Parathyroid adenoma (tissue), 2 donors: ENCODE measurements at regions not wholly inside any gene's neighbourhood (a gene's known extent, or its start where the extent isn't known, plus 50 kb on each side); places are given as distances from the start of the nearest gene placed in this dataset.

Source experiments
- H2AFZ ChIP-seq: fragments of 300-600 bp; sonication (generic); one replicate; pipeline ENCODE4 v1.7.0; 2017; ENCODE audit warnings: antibody characterized with exemption, mild to moderate bottlenecking
- H3K27ac ChIP-seq: fragments of 300-600 bp; sonication (generic); one replicate; pipeline ENCODE4 v1.7.0; 2017
- H3K27me3 ChIP-seq: fragments of 300-600 bp; sonication (generic); one replicate; pipeline ENCODE4 v1.7.0; 2017; ENCODE audit warnings: low read length; ENCODE audit not compliant: control insufficient read depth, insufficient read depth
- H3K36me3 ChIP-seq: fragments of 300-600 bp; sonication (generic); one replicate; pipeline ENCODE4 v1.7.0; 2017; ENCODE audit warnings: low read length; ENCODE audit not compliant: control insufficient read depth, insufficient read depth
- H3K4me1 ChIP-seq: fragments of 300-600 bp; sonication (generic); one replicate; pipeline ENCODE4 v1.7.0; 2017; ENCODE audit warnings: control low read depth
- H3K4me2 ChIP-seq: fragments of 300-600 bp; sonication (generic); one replicate; pipeline ENCODE4 v1.7.0; 2017; ENCODE audit warnings: low read length
- H3K4me3 ChIP-seq: fragments of 300-600 bp; sonication (generic); one replicate; pipeline ENCODE4 v1.7.0; 2017; ENCODE audit warnings: low read depth, low read length
- H3K79me2 ChIP-seq: fragments of 300-600 bp; sonication (generic); one replicate; pipeline ENCODE4 v1.7.0; 2017; ENCODE audit warnings: control low read depth
- H3K9ac ChIP-seq: fragments of 300-600 bp; sonication (generic); one replicate; pipeline ENCODE4 v1.7.0; 2017; ENCODE audit warnings: mild to moderate bottlenecking
- H3K9me3 ChIP-seq: fragments of 300-600 bp; sonication (generic); one replicate; pipeline ENCODE4 v1.7.0; 2017; ENCODE audit warnings: low read length; ENCODE audit not compliant: control insufficient read depth
- TF ChIP-seq, protein P1 (sequence below): fragments of 300-600 bp; sonication (generic); IDR thresholded peaks from one replicate; pipeline ENCODE4 v1.7.0; 2017; ENCODE audit warnings: antibody characterized with exemption, mild to moderate bottlenecking
- donor health status: primary hyperparathyroidism.

DNA sequence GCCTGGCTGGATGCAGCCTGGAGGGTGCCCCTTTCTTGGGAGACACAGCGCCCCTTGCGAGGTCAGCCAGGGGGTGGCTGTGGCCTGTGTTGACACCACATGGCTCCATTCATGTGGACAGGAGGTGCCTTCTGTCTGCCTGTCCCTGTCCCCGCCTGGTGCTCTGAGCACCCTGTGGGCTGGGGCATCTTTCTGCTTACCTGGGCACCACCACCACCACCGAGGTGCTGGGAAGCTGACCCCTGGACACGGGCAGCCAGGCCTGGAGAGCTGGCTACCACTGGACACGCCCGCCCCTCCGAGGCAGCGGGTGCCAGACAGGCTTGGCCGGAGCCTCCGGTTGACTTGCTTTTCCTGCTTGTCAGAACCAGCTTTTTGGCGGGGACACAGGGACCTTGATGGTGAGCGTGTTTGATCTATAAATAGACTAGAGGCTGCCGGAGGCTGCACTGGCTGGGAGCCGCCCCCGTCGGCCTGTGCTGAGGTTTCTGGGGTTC, 121.3 kb upstream of the GSE1 start:
- peak overlapping the region; percentile 94 for H3K27ac ChIP-seq
- H3K9ac ChIP-seq = no peak overlapping the region
- peaks cover 86% of the 10 kb centered on the region for H3K79me2 ChIP-seq
- H3K4me3 ChIP-seq = peak overlapping the region; percentile 27
- peaks cover 25% of the 10 kb centered on the region for H3K4me1 ChIP-seq
- H3K4me2 ChIP-seq = peak overlapping the region; percentile 76
- no peaks in the 10 kb centered on the region for H3K9me3 ChIP-seq
- H2AFZ ChIP-seq = peak overlapping the region; percentile 8
- no peaks in the 10 kb centered on the region for H3K36me3 ChIP-seq
- H3K27me3 ChIP-seq = no peaks in the 10 kb centered on the region
- TF ChIP-seq, protein P1, sequence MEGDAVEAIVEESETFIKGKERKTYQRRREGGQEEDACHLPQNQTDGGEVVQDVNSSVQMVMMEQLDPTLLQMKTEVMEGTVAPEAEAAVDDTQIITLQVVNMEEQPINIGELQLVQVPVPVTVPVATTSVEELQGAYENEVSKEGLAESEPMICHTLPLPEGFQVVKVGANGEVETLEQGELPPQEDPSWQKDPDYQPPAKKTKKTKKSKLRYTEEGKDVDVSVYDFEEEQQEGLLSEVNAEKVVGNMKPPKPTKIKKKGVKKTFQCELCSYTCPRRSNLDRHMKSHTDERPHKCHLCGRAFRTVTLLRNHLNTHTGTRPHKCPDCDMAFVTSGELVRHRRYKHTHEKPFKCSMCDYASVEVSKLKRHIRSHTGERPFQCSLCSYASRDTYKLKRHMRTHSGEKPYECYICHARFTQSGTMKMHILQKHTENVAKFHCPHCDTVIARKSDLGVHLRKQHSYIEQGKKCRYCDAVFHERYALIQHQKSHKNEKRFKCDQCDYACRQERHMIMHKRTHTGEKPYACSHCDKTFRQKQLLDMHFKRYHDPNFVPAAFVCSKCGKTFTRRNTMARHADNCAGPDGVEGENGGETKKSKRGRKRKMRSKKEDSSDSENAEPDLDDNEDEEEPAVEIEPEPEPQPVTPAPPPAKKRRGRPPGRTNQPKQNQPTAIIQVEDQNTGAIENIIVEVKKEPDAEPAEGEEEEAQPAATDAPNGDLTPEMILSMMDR = peak; percentile 12

DNA sequence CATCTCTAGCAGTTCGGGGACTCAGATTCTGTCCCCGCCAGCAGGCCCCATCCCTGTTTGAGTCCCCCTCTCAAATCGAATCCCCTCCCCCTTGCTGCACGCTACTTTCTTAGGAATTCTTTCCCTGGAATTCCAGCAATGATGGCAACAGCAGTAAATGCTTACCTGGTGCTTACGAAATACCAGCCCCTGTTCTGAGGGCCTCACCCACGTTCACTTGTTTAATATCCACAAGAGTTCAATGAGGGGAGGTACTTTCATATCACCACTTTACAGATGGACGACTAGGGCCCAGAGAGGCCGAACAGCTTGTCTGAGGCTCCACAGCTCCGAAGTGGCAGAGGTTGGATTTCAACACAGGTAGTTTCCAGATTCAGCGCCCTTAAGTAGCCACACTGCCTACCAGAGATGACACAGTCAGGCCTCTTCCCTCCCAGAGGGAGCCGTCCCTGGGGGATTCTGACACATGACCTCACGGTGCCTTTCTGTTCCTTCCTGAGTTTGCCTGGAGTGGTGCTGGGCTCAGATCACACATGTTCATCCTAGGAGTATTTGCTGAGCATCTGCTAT, 120.7 kb upstream of the GSE1 start:
- H3K27me3 ChIP-seq = no peaks in the 10 kb centered on the region
- no peak overlapping the region for H3K9ac ChIP-seq
- TF ChIP-seq, protein P1 = no peak
- peaks cover 86% of the 10 kb centered on the region for H3K79me2 ChIP-seq
- peak overlapping the region; percentile 76 for H3K4me2 ChIP-seq
- H3K27ac ChIP-seq = peak overlapping the region; percentile 94
- H3K4me3 ChIP-seq = peak overlapping the region; percentile 27
- H2AFZ ChIP-seq = peak overlapping the region; percentile 8
- peaks cover 25% of the 10 kb centered on the region for H3K4me1 ChIP-seq
- H3K36me3 ChIP-seq = no peaks in the 10 kb centered on the region
- no peaks in the 10 kb centered on the region for H3K9me3 ChIP-seq

DNA sequence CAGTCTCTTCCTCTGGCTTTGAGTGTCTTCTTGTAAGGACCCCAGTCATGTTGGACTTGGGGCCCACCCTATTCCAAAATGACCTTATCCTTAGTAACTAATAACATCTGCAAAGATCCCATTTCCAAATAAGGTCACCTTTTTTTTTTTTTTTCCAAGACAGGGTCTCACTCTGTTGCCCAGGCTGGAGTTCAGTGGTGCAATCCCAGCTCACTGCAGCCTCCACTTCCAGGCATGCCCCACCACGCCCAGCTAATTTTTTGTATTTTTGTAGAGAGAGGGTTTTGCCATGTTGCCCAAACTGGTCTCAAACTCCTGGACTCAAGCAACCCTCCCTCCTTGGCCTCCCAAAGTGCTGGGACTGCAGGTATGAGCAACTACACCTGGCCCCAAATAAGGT, 118.8 kb upstream of the GSE1 start:
- Histone ChIP-seq H2AFZ (no peak overlapping the region), H3K9me3 (no peaks in the 10 kb centered on the region), H3K4me2 (no peak overlapping the region), H3K79me2 (peaks cover 78% of the 10 kb centered on the region), H3K4me3 (no peak overlapping the region), H3K36me3 (no peaks in the 10 kb centered on the region), H3K9ac (no peak overlapping the region), H3K4me1 (peaks cover 25% of the 10 kb centered on the region), H3K27me3 (no peaks in the 10 kb centered on the region), H3K27ac (no peak overlapping the region)
- TF ChIP-seq, protein P1 = no peak

DNA sequence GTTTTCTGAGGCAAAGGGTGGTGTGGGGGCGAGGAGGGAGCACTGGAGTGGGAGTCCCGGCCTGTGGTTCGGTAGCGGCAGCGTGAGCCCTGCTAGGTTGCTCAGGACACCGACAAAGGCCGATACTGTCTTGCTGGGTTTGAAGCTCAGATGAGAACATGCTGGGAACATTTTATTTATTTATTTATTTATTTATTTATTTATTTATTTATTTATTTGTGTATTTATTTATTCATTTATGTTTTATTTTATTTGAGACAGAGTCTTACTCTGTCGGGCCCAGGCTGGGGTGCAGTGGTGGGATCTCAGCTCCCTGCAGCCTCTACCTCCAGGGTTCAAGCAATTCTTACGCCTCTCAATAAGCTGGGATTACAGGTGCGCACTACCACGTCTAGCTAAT, 117.9 kb upstream of the GSE1 start:
- TF ChIP-seq, protein P1 = no peak
- Histone ChIP-seq H3K27me3 (no peaks in the 10 kb centered on the region), H3K9ac (no peak overlapping the region)

More for the DNA sequence above, 117.9 kb upstream of the GSE1 start:
- H2AFZ ChIP-seq = no peak overlapping the region
- no peak overlapping the region for H3K4me3 ChIP-seq
- no peak overlapping the region for H3K27ac ChIP-seq
- H3K4me2 ChIP-seq = no peak overlapping the region
- peaks cover 25% of the 10 kb centered on the region for H3K4me1 ChIP-seq
- no peaks in the 10 kb centered on the region for H3K36me3 ChIP-seq
- H3K79me2 ChIP-seq = peaks cover 76% of the 10 kb centered on the region
- H3K9me3 ChIP-seq = no peaks in the 10 kb centered on the region
